ENCODE measurements at regions not wholly inside any gene's neighbourhood (a gene's known extent, or its start where the extent isn't known, plus 50 kb on each side); places are given as distances from the start of the nearest gene placed in this dataset.

GRCh38 chr21:19853061-19853460 is 1145.1 kb upstream of the NCAM2 start:
- TF ChIP-seq CTCF (IDR thresholded peaks at IDR 0.05) (no peak), POLR2A (IDR thresholded peaks at IDR 0.05; ENCODE audit: low read depth) (no peak), EP300 (IDR thresholded peaks at IDR 0.05) (no peak)
